ENCODE measurements at regions not wholly inside any gene's neighbourhood (a gene's known extent, or its start where the extent isn't known, plus 50 kb on each side); places are given as distances from the start of the nearest gene placed in this dataset.

DNA sequence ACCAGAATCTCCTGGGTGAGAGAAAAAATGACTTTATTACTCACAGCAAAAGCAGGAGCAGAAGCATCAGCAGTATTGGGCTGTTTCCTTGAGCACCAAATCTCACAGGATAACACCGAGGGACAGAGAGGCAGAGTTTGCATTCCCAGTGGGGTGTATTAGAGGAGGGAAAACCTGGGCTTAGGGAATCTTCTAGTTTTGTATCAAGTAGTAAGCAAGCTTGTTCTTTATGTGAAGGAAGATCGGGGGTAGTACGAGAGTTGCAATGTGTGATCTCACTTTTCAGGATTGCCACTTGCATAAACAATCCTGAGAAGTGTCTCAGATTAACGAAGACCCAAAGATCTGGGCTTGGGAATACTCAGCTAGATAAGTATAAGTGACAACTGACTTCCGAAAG lies 1163.0 kb downstream of the TAF11L14 start:
- intact Hi-C loops (cut with micrococcal nuclease; ENCODE audit: unreplicated experiment), result no loop called here
- Histone ChIP-seq H3K4me3 (replicated peaks in 1 of 3; ENCODE audit: insufficient read depth in 1 of 3, low read depth in 2 of 3, low read length in 3 of 3) (no peak overlapping the region), H3K27me3 (ENCODE audit: control insufficient read depth in 1 of 2, insufficient read depth in 2 of 2, low read length in 2 of 2) (no peaks in the 10 kb centered on the region), H3K27ac (ENCODE audit: extremely low read length, insufficient read depth, low read length) (no peak overlapping the region), H4K20me1 (ENCODE audit: insufficient read depth, low read length) (no peaks in the 10 kb centered on the region), H3K9me3 (ENCODE audit: low read length) (peaks cover 28% of the 10 kb centered on the region), H3K36me3 (replicated peaks in 1 of 2; ENCODE audit: control insufficient read depth in 1 of 2, insufficient read depth in 2 of 2, low read length in 2 of 2) (no peaks in the 10 kb centered on the region), H2AFZ (ENCODE audit: low read length) (no peak overlapping the region), H3K9ac (ENCODE audit: insufficient read depth, low read depth, low read length) (no peak overlapping the region), H3K79me2 (ENCODE audit: insufficient read depth, low read length) (no peaks in the 10 kb centered on the region), H3K4me1 (ENCODE audit: insufficient read depth, low read length) (no peaks in the 10 kb centered on the region), H3K4me2 (ENCODE audit: low read depth, low read length) (no peak overlapping the region)
- ChIA-PET CTCF (ENCODE audit: low intra/inter-chr PET ratio, low total read pairs) (no interaction called here), POLR2A (no interaction called here)
- FAIRE-seq (no peak), ATAC-seq (no peak), DNase-seq (ENCODE audit: low spot score) (no peak)
- no peak for TF ChIP-seq AKAP8 (CRISPR knock-in tag; IDR thresholded peaks at IDR 0.05)
- TF ChIP-seq ZNF720 (CRISPR knock-in tag; IDR thresholded peaks at IDR 0.05), result no peak
- TF ChIP-seq ZNF883 (CRISPR knock-in tag; IDR thresholded peaks at IDR 0.05; ENCODE audit: not compliant biosample characterization), result no peak
- TF ChIP-seq CBX1 (IDR thresholded peaks at IDR 0.05; ENCODE audit: low read depth), result no peak
- TF ChIP-seq NFKBIZ (CRISPR knock-in tag; IDR thresholded peaks at IDR 0.05), result no peak
- TF ChIP-seq PCBP2 (optimal IDR thresholded peaks at IDR 0.05; ENCODE audit: low read depth, low read length, poor library complexity, severe bottlenecking), result no peak
- no peak for TF ChIP-seq NPAS2 (CRISPR knock-in tag; IDR thresholded peaks at IDR 0.05; ENCODE audit: borderline replicate concordance)
- no peak for TF ChIP-seq HOXA5 (CRISPR knock-in tag; IDR thresholded peaks at IDR 0.05)
- no peak for TF ChIP-seq POGZ (CRISPR knock-in tag; IDR thresholded peaks at IDR 0.05)
- TF ChIP-seq, protein P1, sequence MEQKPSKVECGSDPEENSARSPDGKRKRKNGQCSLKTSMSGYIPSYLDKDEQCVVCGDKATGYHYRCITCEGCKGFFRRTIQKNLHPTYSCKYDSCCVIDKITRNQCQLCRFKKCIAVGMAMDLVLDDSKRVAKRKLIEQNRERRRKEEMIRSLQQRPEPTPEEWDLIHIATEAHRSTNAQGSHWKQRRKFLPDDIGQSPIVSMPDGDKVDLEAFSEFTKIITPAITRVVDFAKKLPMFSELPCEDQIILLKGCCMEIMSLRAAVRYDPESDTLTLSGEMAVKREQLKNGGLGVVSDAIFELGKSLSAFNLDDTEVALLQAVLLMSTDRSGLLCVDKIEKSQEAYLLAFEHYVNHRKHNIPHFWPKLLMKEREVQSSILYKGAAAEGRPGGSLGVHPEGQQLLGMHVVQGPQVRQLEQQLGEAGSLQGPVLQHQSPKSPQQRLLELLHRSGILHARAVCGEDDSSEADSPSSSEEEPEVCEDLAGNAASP (CRISPR knock-in tag; IDR thresholded peaks at IDR 0.05; ENCODE audit: borderline replicate concordance), result no peak
- no peak for TF ChIP-seq JUND (CRISPR knock-in tag; IDR thresholded peaks at IDR 0.05)
- TF ChIP-seq, protein P2, sequence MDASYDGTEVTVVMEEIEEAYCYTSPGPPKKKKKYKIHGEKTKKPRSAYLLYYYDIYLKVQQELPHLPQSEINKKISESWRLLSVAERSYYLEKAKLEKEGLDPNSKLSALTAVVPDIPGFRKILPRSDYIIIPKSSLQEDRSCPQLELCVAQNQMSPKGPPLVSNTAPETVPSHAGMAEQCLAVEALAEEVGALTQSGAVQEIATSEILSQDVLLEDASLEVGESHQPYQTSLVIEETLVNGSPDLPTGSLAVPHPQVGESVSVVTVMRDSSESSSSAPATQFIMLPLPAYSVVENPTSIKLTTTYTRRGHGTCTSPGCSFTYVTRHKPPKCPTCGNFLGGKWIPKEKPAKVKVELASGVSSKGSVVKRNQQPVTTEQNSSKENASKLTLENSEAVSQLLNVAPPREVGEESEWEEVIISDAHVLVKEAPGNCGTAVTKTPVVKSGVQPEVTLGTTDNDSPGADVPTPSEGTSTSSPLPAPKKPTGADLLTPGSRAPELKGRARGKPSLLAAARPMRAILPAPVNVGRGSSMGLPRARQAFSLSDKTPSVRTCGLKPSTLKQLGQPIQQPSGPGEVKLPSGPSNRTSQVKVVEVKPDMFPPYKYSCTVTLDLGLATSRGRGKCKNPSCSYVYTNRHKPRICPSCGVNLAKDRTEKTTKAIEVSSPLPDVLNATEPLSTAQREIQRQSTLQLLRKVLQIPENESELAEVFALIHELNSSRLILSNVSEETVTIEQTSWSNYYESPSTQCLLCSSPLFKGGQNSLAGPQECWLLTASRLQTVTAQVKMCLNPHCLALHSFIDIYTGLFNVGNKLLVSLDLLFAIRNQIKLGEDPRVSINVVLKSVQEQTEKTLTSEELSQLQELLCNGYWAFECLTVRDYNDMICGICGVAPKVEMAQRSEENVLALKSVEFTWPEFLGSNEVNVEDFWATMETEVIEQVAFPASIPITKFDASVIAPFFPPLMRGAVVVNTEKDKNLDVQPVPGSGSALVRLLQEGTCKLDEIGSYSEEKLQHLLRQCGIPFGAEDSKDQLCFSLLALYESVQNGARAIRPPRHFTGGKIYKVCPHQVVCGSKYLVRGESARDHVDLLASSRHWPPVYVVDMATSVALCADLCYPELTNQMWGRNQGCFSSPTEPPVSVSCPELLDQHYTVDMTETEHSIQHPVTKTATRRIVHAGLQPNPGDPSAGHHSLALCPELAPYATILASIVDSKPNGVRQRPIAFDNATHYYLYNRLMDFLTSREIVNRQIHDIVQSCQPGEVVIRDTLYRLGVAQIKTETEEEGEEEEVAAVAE (CRISPR knock-in tag; IDR thresholded peaks at IDR 0.05; ENCODE audit: borderline replicate concordance), result no peak
- no peak for TF ChIP-seq POLR2G (IDR thresholded peaks at IDR 0.05; ENCODE audit: low read depth, low read length)
- TF ChIP-seq REPIN1 (CRISPR knock-in tag; IDR thresholded peaks at IDR 0.05; ENCODE audit: borderline replicate concordance, low read depth), result no peak
- no peak for TF ChIP-seq ASH2L (IDR thresholded peaks at IDR 0.05; ENCODE audit: insufficient read length, low read depth, low read length)
- TF ChIP-seq SRSF1 (optimal IDR thresholded peaks at IDR 0.05; ENCODE audit: low read depth, low read length), result no peak
- no peak for TF ChIP-seq HCFC1 (IDR thresholded peaks at IDR 0.05; ENCODE audit: low read depth, low read length)
- in situ Hi-C loops (cut with HindIII; ENCODE audit: extremely low pct_ligation_motif_present, low pct_unique_long_range_greater_than_20kb), result no loop called here
- no TSS peak for BruUV-seq (replicated peaks)
- WGBS (ENCODE audit: low lambda C conversion rate), result 25% methylated on average over 5 of the region's 5 CpGs

All from HepG2 (cell line).